K562 (cell line): ENCODE measurements at regions not wholly inside any gene's neighbourhood (a gene's known extent, or its start where the extent isn't known, plus 50 kb on each side); places are given as distances from the start of the nearest gene placed in this dataset.

Experiments
- ATAC-seq: fragments of 200-7000 bp; cut with Tn5 transposase; 3 replicates; pipeline ENCODE4 v1.9.1; 2020; ENCODE audit warnings: moderate library complexity
- BruUV-seq: library from RNA; stranded (reverse); fragments of 400-500 nt; replicated peaks from 2 replicates; lab custom pipeline; 2021; lab: Mats Ljungman, UMichigan
- CTCF ChIA-PET: fragments of 300-600 bp; formaldehyde crosslinking; extraction: SDS; loops from one replicate; lab custom pipeline; 2021; ENCODE audit warnings: low intra/inter-chr PET ratio; lab: Yijun Ruan, JAX
- POLR2A ChIA-PET: fragments of 300-600, 350-650 bp; sonication (Branson Sonifier 250); formaldehyde crosslinking; extraction: SDS; loops from one replicate; lab custom pipeline; 2021; ENCODE audit warnings: antibody characterized with exemption, inconsistent platforms; lab: Yijun Ruan, JAX
- DNase-seq, 4 experiments: peaks; one replicate each; pipeline versions ENCODE4 v3.0.0 to v3.0.0-alpha.2; 2011 to 2018; ENCODE audit warnings: low spot score in 3 of 4, mixed read lengths in 3 of 4; ENCODE audit errors: extremely low read depth in 1 of 4
- FAIRE-seq: peaks from 2 replicates; lab custom pipeline; 2011; peaks lifted over from hg19 to GRCh38; lab: Jason Lieb, UNC
- H2AFZ ChIP-seq: 2 replicates; pipeline ENCODE4 v1.6.0; 2011; ENCODE audit warnings: low read depth, low read length, control low read depth, inconsistent platforms
- H3K27ac ChIP-seq: fragments of 200-600 bp; 3 replicates; pipeline ENCODE4 v1.8.0; 2011; ENCODE audit warnings: low read depth, mild to moderate bottlenecking, control low read depth, inconsistent platforms, low read length, moderate library complexity, mixed read lengths; ENCODE audit errors: extremely low read depth
- H3K27me3 ChIP-seq, 2 experiments: fragments of 300-600 bp in 1 of 2; 2 replicates in 1 of 2; 3 replicates in 1 of 2; pipeline versions ENCODE4 v1.6.0 to v1.8.0; 2011; ENCODE audit warnings: inconsistent platforms in 2 of 2, low read length in 2 of 2, mild to moderate bottlenecking in 1 of 2, mixed read lengths in 1 of 2, moderate library complexity in 1 of 2; ENCODE audit not compliant: control insufficient read depth in 2 of 2, insufficient read depth in 2 of 2
- H3K36me3 ChIP-seq: fragments of 300-600 bp; 3 replicates; pipeline ENCODE4 v1.8.0; 2011; ENCODE audit warnings: mild to moderate bottlenecking, low read length, inconsistent platforms; ENCODE audit not compliant: control insufficient read depth, insufficient read depth
- H3K4me1 ChIP-seq, 2 experiments: fragments of 200-600 bp in 1 of 2; replicated peaks in 1 of 2; 2 replicates in 1 of 2; 3 replicates in 1 of 2; pipeline versions ENCODE4 v1.5.1 to v1.8.0; 2011; ENCODE audit warnings: inconsistent platforms in 2 of 2, low read length in 2 of 2, mild to moderate bottlenecking in 1 of 2, mixed read lengths in 1 of 2, moderate library complexity in 1 of 2; ENCODE audit not compliant: control insufficient read depth in 2 of 2, insufficient read depth in 2 of 2
- H3K4me2 ChIP-seq: 2 replicates; pipeline ENCODE4 v1.6.1; 2011; ENCODE audit warnings: low read length, control low read depth, inconsistent platforms, mixed read lengths; ENCODE audit not compliant: insufficient read depth
- H3K4me3 ChIP-seq: fragments of 200-600 bp; sonication (generic), shearing (Covaris generic); 2 replicates; pipeline ENCODE4 v1.5.1; 2016; ENCODE audit warnings: control low read depth, inconsistent platforms
- H3K79me2 ChIP-seq: fragments of 200-600 bp; 3 replicates; pipeline ENCODE4 v1.8.0; 2011; ENCODE audit warnings: low read length, inconsistent platforms; ENCODE audit not compliant: control insufficient read depth, insufficient read depth
- H3K9ac ChIP-seq, 2 experiments: 2 replicates each; pipeline versions ENCODE4 v1.6.0 to v1.6.1; 2011; ENCODE audit warnings: low read depth in 2 of 2, low read length in 2 of 2, control low read depth in 1 of 2, inconsistent platforms in 1 of 2, mild to moderate bottlenecking in 1 of 2, mixed read lengths in 1 of 2; ENCODE audit not compliant: insufficient read depth in 1 of 2
- H3K9me1 ChIP-seq: one replicate; pipeline ENCODE4 v1.6.0; 2011; ENCODE audit warnings: inconsistent platforms, mild to moderate bottlenecking, low read length, moderate library complexity; ENCODE audit not compliant: control insufficient read depth, insufficient read depth
- H3K9me3 ChIP-seq: replicated peaks from 2 replicates; pipeline ENCODE4 v1.5.1; 2011; ENCODE audit warnings: low read depth, low read length, inconsistent platforms; ENCODE audit not compliant: control insufficient read depth, insufficient read depth
- H4K20me1 ChIP-seq: replicated peaks from 2 replicates; pipeline ENCODE4 v1.6.1; 2011; ENCODE audit warnings: low read length, inconsistent platforms, mixed read lengths; ENCODE audit not compliant: control insufficient read depth, insufficient read depth
- BACH1 ChIP-seq: fragments of 200-800 bp; sonication (Bioruptor generic); IDR thresholded peaks from 2 replicates; pipeline ENCODE4 v1.6.1; 2016; ENCODE audit warnings: missing genetic modification characterization, missing compliant biosample characterization
- COPS2 ChIP-seq: fragments of 450-650 bp; conservative IDR thresholded peaks from 2 replicates; pipeline ENCODE4 v1.6.1; 2016; ENCODE audit warnings: mild to moderate bottlenecking, moderate library complexity
- E2F3 ChIP-seq: fragments of 250-450 bp; sonication (Bioruptor Pico); IDR thresholded peaks from 2 replicates; pipeline ENCODE4 v1.4.0; 2020; ENCODE audit warnings: mild to moderate bottlenecking
- ETV5 ChIP-seq: sonication (generic); formaldehyde crosslinking; IDR thresholded peaks from 2 replicates; pipeline ENCODE4 v1.4.0; 2020; ENCODE audit warnings: low read depth, mild to moderate bottlenecking, missing genetic modification reagents
- HMGN3 ChIP-seq: IDR thresholded peaks from 2 replicates; pipeline ENCODE4 v1.6.1; 2011; ENCODE audit warnings: borderline replicate concordance, low read depth, mild to moderate bottlenecking, mixed read lengths, low read length; ENCODE audit not compliant: insufficient read length; ENCODE audit errors: extremely low read depth
- RAD21 ChIP-seq, 2 experiments: fragments of 250-450 bp in 1 of 2; fragments of 450-650 bp in 1 of 2; sonication (Bioruptor Pico) in 1 of 2; formaldehyde crosslinking in 1 of 2; IDR thresholded peaks in 1 of 2; conservative IDR thresholded peaks in 1 of 2; 2 replicates each; pipeline versions ENCODE4 v1.4.0 to v1.8.0; 2020 to 2022; ENCODE audit warnings: mild to moderate bottlenecking in 2 of 2, moderate library complexity in 1 of 2
- ZNF311 ChIP-seq: fragments of 250-450 bp; sonication (Bioruptor Pico); IDR thresholded peaks from 2 replicates; pipeline ENCODE4 v1.4.0; 2020; ENCODE audit warnings: mild to moderate bottlenecking, moderate library complexity
- ZNF445 ChIP-seq: fragments of 250-450 bp; sonication (Bioruptor Pico); IDR thresholded peaks from 2 replicates; pipeline ENCODE4 v1.4.0; 2020; ENCODE audit warnings: low read depth, mild to moderate bottlenecking, moderate library complexity
- WGBS: fragments of 100-300 bp; shearing (Covaris generic); methylation state at CpG from one replicate; pipeline ENCODE4 v1.1.6; 2016; ENCODE audit warnings: low coverage, mixed read lengths; ENCODE audit not compliant: insufficient coverage; ENCODE audit errors: missing lambda C conversion rate; 5-methylcytosine and 5-hydroxymethylcytosine counted together
- in situ Hi-C: fragments of 300-500 bp; cut with MboI; formaldehyde crosslinking; loops from 4 replicates; pipeline ENCODE4 v1.15.0; 2018; ENCODE audit warnings: inconsistent platforms, mixed read lengths
- intact Hi-C: fragments of 100-400 bp; cut with micrococcal nuclease; formaldehyde crosslinking; loops from 2 replicates; pipeline ENCODE4 v1.14.2; 2022
- TF ChIP-seq, protein P1 (sequence below): fragments of 250-450 bp; sonication (Bioruptor Pico); IDR thresholded peaks from 2 replicates; pipeline ENCODE4 v1.4.0; 2020; ENCODE audit warnings: mild to moderate bottlenecking, moderate library complexity
- TF ChIP-seq, protein P2 (sequence below): sonication (generic); formaldehyde crosslinking; IDR thresholded peaks from 2 replicates; pipeline ENCODE4 v1.9.0; 2022; ENCODE audit warnings: mild to moderate bottlenecking, missing genetic modification reagents
- TF ChIP-seq, protein P3 (sequence below): sonication (generic); formaldehyde crosslinking; IDR thresholded peaks from 2 replicates; pipeline ENCODE4 v1.8.0; 2022; ENCODE audit warnings: missing genetic modification reagents, mild to moderate bottlenecking, moderate library complexity, borderline replicate concordance
- TF ChIP-seq, protein P4 (sequence below): sonication (generic); formaldehyde crosslinking; IDR thresholded peaks from 2 replicates; pipeline ENCODE4 v1.8.1; 2023; ENCODE audit warnings: mild to moderate bottlenecking, missing genetic modification reagents
- TF ChIP-seq, protein P5 (sequence below), 3 experiments: IDR thresholded peaks in 2 of 3; conservative IDR thresholded peaks in 1 of 3; 2 replicates each; pipeline ENCODE4 v1.5.1; 2011 to 2012; ENCODE audit warnings: low read length in 3 of 3, mild to moderate bottlenecking in 3 of 3, control low read depth in 2 of 3, improper control_type of control experiment in 1 of 3, inconsistent platforms in 1 of 3, low read depth in 1 of 3, mixed read lengths in 1 of 3, moderate library complexity in 1 of 3; ENCODE audit not compliant: insufficient read depth in 2 of 3

DNA sequence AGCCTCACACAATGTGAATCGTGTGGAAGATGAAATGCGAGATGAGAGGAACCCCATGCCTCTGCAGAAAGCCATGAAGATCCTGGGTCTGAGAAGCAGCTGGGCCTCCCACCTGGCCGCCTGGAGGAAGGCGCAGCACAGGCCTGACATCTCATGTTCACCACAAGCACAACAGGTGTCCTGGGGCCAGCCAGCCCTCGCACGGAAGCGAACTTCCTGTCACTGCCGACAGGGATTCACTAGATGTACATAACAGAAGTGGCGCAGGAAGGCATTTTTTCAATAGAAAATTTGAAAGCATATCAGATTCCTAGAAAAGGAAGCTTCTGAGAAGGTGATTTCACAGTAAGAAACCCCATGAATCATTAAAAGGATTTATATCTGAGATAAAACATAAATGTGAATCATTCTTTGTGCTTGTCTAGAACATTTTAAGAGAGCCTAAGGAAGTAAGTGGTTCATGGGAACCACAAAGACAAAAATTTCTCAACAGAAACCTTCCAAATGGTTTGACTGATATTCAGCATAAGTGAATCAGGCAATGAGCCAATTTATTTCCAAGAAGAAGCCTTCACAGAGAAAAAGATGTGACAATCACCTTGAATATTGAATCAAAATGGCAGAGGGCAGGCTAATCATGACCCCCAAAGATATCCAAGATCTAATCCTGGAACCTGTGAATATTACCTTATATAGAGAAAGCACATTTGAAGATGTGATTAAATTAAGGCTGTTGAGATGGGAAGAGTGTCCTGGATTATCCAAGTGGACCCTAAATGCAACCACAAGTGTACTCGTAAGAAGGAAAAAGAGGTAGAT, 311.9 kb downstream of the DUSP6 start:
- POLR2A ChIA-PET, result no interaction called here
- no peaks in the 10 kb centered on the region for H3K36me3 ChIP-seq
- ATAC-seq (no peak), DNase-seq (peak in 1 of 4 experiments; percentile 30), FAIRE-seq (no peak)
- intact Hi-C loops, result no loop called here
- no peaks in the 10 kb centered on the region for H3K27me3 ChIP-seq
- no peaks in the 10 kb centered on the region for H4K20me1 ChIP-seq
- in situ Hi-C loops, result no loop called here
- no peaks in the 10 kb centered on the region for H3K9me1 ChIP-seq
- H3K27ac ChIP-seq, result no peak overlapping the region
- no peak overlapping the region for H3K4me3 ChIP-seq
- no peak overlapping the region for H3K9ac ChIP-seq
- WGBS, result 0% methylated on average over 10 of the region's 10 CpGs
- H3K4me1 ChIP-seq, result no peaks in the 10 kb centered on the region; a peak in 1 of 5 replicates
- CTCF ChIA-PET, result interaction anchor here (1.0 kb wide), 1 partner anchor 23 kb away, joined by 4 read pairs; no protein-coding TSS in a partner anchor
- H3K9me3 ChIP-seq, result no peaks in the 10 kb centered on the region
- H3K79me2 ChIP-seq, result no peaks in the 10 kb centered on the region
- no peak overlapping the region for H2AFZ ChIP-seq
- BruUV-seq, result no TSS peak
- no peak overlapping the region for H3K4me2 ChIP-seq
- TF ChIP-seq, protein P1, sequence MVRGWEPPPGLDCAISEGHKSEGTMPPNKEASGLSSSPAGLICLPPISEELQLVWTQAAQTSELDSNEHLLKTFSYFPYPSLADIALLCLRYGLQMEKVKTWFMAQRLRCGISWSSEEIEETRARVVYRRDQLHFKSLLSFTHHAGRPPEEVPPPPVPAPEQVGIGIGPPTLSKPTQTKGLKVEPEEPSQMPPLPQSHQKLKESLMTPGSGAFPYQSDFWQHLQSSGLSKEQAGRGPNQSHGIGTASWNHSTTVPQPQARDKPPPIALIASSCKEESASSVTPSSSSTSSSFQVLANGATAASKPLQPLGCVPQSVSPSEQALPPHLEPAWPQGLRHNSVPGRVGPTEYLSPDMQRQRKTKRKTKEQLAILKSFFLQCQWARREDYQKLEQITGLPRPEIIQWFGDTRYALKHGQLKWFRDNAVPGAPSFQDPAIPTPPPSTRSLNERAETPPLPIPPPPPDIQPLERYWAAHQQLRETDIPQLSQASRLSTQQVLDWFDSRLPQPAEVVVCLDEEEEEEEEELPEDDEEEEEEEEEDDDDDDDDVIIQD (CRISPR knock-in tag), result no peak
- TF ChIP-seq, protein P2, sequence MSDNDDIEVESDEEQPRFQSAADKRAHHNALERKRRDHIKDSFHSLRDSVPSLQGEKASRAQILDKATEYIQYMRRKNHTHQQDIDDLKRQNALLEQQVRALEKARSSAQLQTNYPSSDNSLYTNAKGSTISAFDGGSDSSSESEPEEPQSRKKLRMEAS, result peak; percentile 70
- TF ChIP-seq, protein P3, sequence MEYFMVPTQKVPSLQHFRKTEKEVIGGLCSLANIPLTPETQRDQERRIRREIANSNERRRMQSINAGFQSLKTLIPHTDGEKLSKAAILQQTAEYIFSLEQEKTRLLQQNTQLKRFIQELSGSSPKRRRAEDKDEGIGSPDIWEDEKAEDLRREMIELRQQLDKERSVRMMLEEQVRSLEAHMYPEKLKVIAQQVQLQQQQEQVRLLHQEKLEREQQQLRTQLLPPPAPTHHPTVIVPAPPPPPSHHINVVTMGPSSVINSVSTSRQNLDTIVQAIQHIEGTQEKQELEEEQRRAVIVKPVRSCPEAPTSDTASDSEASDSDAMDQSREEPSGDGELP, result peak; percentile 53; the same call in 1 of the 2 replicates
- TF ChIP-seq HMGN3 (no peak), BACH1 (tag) (0 out of 2 replicates have a peak, but pooled peaks have one; percentile 36), COPS2 (no peak), ZNF445 (CRISPR knock-in tag) (peak; percentile 51; the same call in 1 of the 2 replicates), RAD21 (CRISPR knock-in tag; conservative IDR thresholded peaks at IDR 0.05 in 1 of 2, IDR thresholded peaks at IDR 0.05 in 1 of 2) (peak in 1 of 2 experiments; percentile 54; a peak in 2 of 4 replicates), ETV5 (peak; percentile 88), ZNF311 (peak; percentile 97), E2F3 (CRISPR knock-in tag) (no peak)
- TF ChIP-seq, protein P4, sequence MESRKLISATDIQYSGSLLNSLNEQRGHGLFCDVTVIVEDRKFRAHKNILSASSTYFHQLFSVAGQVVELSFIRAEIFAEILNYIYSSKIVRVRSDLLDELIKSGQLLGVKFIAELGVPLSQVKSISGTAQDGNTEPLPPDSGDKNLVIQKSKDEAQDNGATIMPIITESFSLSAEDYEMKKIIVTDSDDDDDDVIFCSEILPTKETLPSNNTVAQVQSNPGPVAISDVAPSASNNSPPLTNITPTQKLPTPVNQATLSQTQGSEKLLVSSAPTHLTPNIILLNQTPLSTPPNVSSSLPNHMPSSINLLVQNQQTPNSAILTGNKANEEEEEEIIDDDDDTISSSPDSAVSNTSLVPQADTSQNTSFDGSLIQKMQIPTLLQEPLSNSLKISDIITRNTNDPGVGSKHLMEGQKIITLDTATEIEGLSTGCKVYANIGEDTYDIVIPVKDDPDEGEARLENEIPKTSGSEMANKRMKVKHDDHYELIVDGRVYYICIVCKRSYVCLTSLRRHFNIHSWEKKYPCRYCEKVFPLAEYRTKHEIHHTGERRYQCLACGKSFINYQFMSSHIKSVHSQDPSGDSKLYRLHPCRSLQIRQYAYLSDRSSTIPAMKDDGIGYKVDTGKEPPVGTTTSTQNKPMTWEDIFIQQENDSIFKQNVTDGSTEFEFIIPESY (CRISPR knock-in tag), result 0 out of 2 replicates have a peak, but pooled peaks have one; percentile 54
- TF ChIP-seq, protein P5, sequence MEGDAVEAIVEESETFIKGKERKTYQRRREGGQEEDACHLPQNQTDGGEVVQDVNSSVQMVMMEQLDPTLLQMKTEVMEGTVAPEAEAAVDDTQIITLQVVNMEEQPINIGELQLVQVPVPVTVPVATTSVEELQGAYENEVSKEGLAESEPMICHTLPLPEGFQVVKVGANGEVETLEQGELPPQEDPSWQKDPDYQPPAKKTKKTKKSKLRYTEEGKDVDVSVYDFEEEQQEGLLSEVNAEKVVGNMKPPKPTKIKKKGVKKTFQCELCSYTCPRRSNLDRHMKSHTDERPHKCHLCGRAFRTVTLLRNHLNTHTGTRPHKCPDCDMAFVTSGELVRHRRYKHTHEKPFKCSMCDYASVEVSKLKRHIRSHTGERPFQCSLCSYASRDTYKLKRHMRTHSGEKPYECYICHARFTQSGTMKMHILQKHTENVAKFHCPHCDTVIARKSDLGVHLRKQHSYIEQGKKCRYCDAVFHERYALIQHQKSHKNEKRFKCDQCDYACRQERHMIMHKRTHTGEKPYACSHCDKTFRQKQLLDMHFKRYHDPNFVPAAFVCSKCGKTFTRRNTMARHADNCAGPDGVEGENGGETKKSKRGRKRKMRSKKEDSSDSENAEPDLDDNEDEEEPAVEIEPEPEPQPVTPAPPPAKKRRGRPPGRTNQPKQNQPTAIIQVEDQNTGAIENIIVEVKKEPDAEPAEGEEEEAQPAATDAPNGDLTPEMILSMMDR (IDR thresholded peaks at IDR 0.05 in 2 of 3, conservative IDR thresholded peaks at IDR 0.05 in 1 of 3; ENCODE audit: insufficient read depth in 2 of 3, low read depth in 1 of 3, low read length in 3 of 3), result no peak
